Duodenal mucosa (tissue), 2 donors: ENCODE measurements at regions not wholly inside any gene's neighbourhood (a gene's known extent, or its start where the extent isn't known, plus 50 kb on each side); places are given as distances from the start of the nearest gene placed in this dataset.

Experiments used
- H3K27ac ChIP-seq: one replicate; pipeline ENCODE4 v1.7.0; 2013; ENCODE audit warnings: low read depth, low read length
- H3K27me3 ChIP-seq, 2 donors: one replicate each; pipeline ENCODE4 v1.7.0; 2013; ENCODE audit warnings: low read length in 2 of 2, control low read depth in 1 of 2; ENCODE audit not compliant: insufficient read depth in 2 of 2, control insufficient read depth in 1 of 2
- H3K36me3 ChIP-seq, 2 donors: one replicate each; pipeline ENCODE4 v1.7.0; 2013; ENCODE audit warnings: low read length in 2 of 2, control low read depth in 1 of 2; ENCODE audit not compliant: insufficient read depth in 2 of 2, control insufficient read depth in 1 of 2
- H3K4me1 ChIP-seq, 2 donors: one replicate each; pipeline ENCODE4 v1.7.0; 2013; ENCODE audit warnings: low read length in 2 of 2, control low read depth in 1 of 2; ENCODE audit not compliant: insufficient read depth in 2 of 2, control insufficient read depth in 1 of 2
- H3K4me3 ChIP-seq, 2 donors: one replicate each; pipeline ENCODE4 v1.7.0; 2013; ENCODE audit warnings: low read length in 2 of 2, low read depth in 1 of 2
- H3K9ac ChIP-seq, 2 donors: one replicate each; pipeline ENCODE4 v1.7.0; 2013; ENCODE audit warnings: low read length in 2 of 2, low read depth in 1 of 2
- H3K9me3 ChIP-seq, 2 donors: one replicate each; pipeline ENCODE4 v1.7.0; 2013; ENCODE audit warnings: low read length in 2 of 2, control low read depth in 1 of 2; ENCODE audit not compliant: control insufficient read depth in 1 of 2

- Histone ChIP-seq H3K4me3 (no peak overlapping the region), H3K36me3 (no peaks in the 10 kb centered on the region), H3K9me3 (no peaks in the 10 kb centered on the region), H3K27me3 (no peaks in the 10 kb centered on the region), H3K27ac (no peak overlapping the region), H3K9ac (no peak overlapping the region), H3K4me1 (no peaks in the 10 kb centered on the region)
Measured at GRCh38 chr2:143906850-143907249, 613.1 kb downstream of the ZEB2 start.

GRCh38 chr2:143905587-143905986, 614.3 kb downstream of the ZEB2 start:
- Histone ChIP-seq H3K9me3 (no peaks in the 10 kb centered on the region), H3K4me1 (no peaks in the 10 kb centered on the region), H3K36me3 (no peaks in the 10 kb centered on the region), H3K9ac (no peak overlapping the region), H3K27ac (no peak overlapping the region), H3K4me3 (no peak overlapping the region), H3K27me3 (no peaks in the 10 kb centered on the region)

GRCh38 chr2:143903172-143903856, 616.6 kb downstream of the ZEB2 start:
- H3K27ac ChIP-seq, result no peak overlapping the region
- no peaks in the 10 kb centered on the region for H3K4me1 ChIP-seq
- no peak overlapping the region for H3K4me3 ChIP-seq
- no peak overlapping the region for H3K9ac ChIP-seq
- H3K36me3 ChIP-seq, result no peaks in the 10 kb centered on the region
- no peaks in the 10 kb centered on the region for H3K27me3 ChIP-seq
- no peaks in the 10 kb centered on the region for H3K9me3 ChIP-seq

- Histone ChIP-seq H3K9ac (no peak overlapping the region), H3K4me3 (no peak overlapping the region), H3K27ac (no peak overlapping the region), H3K36me3 (no peaks in the 10 kb centered on the region), H3K27me3 (no peaks in the 10 kb centered on the region), H3K9me3 (no peaks in the 10 kb centered on the region), H3K4me1 (no peaks in the 10 kb centered on the region)
Measured at GRCh38 chr2:143901185-143901842, 618.6 kb downstream of the ZEB2 start.

GRCh38 chr2:143899987-143900386, 619.9 kb downstream of the ZEB2 start:
- Histone ChIP-seq H3K27ac (no peak overlapping the region), H3K4me3 (no peak overlapping the region), H3K36me3 (no peaks in the 10 kb centered on the region), H3K27me3 (no peaks in the 10 kb centered on the region), H3K9me3 (no peaks in the 10 kb centered on the region), H3K9ac (no peak overlapping the region), H3K4me1 (no peaks in the 10 kb centered on the region)

- H3K36me3 ChIP-seq, result no peaks in the 10 kb centered on the region
- H3K4me1 ChIP-seq, result no peaks in the 10 kb centered on the region
- no peak overlapping the region for H3K27ac ChIP-seq
- H3K9me3 ChIP-seq, result no peaks in the 10 kb centered on the region
- H3K4me3 ChIP-seq, result no peak overlapping the region
- H3K27me3 ChIP-seq, result no peaks in the 10 kb centered on the region
- no peak overlapping the region for H3K9ac ChIP-seq
Measured at GRCh38 chr2:143893371-143893770, 626.5 kb downstream of the ZEB2 start.

GRCh38 chr2:143891879-143892308, 628.0 kb downstream of the ZEB2 start:
- Histone ChIP-seq H3K9ac (no peak overlapping the region), H3K27me3 (no peaks in the 10 kb centered on the region), H3K9me3 (no peaks in the 10 kb centered on the region)

GRCh38 chr2:143890798-143891197, 629.1 kb downstream of the ZEB2 start:
- Histone ChIP-seq H3K36me3 (no peaks in the 10 kb centered on the region), H3K27ac (no peak overlapping the region), H3K27me3 (no peaks in the 10 kb centered on the region), H3K9ac (no peak overlapping the region), H3K4me1 (no peaks in the 10 kb centered on the region), H3K4me3 (no peak overlapping the region), H3K9me3 (no peaks in the 10 kb centered on the region)

More at GRCh38 chr2:143891879-143892308, 628.0 kb downstream of the ZEB2 start:
- no peak overlapping the region for H3K4me3 ChIP-seq
- H3K36me3 ChIP-seq, result no peaks in the 10 kb centered on the region
- no peaks in the 10 kb centered on the region for H3K4me1 ChIP-seq
- no peak overlapping the region for H3K27ac ChIP-seq

- Histone ChIP-seq H3K9ac (no peak overlapping the region), H3K36me3 (no peaks in the 10 kb centered on the region), H3K4me3 (no peak overlapping the region), H3K9me3 (no peaks in the 10 kb centered on the region), H3K27ac (no peak overlapping the region), H3K27me3 (no peaks in the 10 kb centered on the region), H3K4me1 (no peaks in the 10 kb centered on the region)
Measured at GRCh38 chr2:143889216-143889615, 630.7 kb downstream of the ZEB2 start.

GRCh38 chr2:143885461-143885860, 634.5 kb downstream of the ZEB2 start:
- no peaks in the 10 kb centered on the region for H3K27me3 ChIP-seq
- no peak overlapping the region for H3K4me3 ChIP-seq
- no peaks in the 10 kb centered on the region for H3K9me3 ChIP-seq
- H3K27ac ChIP-seq, result no peak overlapping the region
- H3K4me1 ChIP-seq, result no peaks in the 10 kb centered on the region
- no peaks in the 10 kb centered on the region for H3K36me3 ChIP-seq
- no peak overlapping the region for H3K9ac ChIP-seq
